AG04449 (cell line): ENCODE measurements at regions not wholly inside any gene's neighbourhood (a gene's known extent, or its start where the extent isn't known, plus 50 kb on each side); places are given as distances from the start of the nearest gene placed in this dataset.

Experiments used
- CTCF ChIA-PET: fragments of 350-600 bp; formaldehyde crosslinking; extraction: SDS; loops from one replicate; lab custom pipeline; 2021; ENCODE audit warnings: antibody characterized with exemption; lab: Yijun Ruan, JAX
- POLR2A ChIA-PET: fragments of 400-600, 350-600 bp; formaldehyde crosslinking; extraction: SDS; loops from one replicate; lab custom pipeline; 2020; ENCODE audit warnings: antibody characterized with exemption, inconsistent platforms; lab: Yijun Ruan, JAX
- DNase-seq: peaks from one replicate; pipeline ENCODE4 v3.0.0-alpha.2; 2010; ENCODE audit warnings: low read depth, low spot score
- H3K4me3 ChIP-seq: 2 replicates; pipeline ENCODE4 v1.5.1; 2011; ENCODE audit warnings: low read depth, mild to moderate bottlenecking, control low read depth, low read length
- CTCF ChIP-seq: IDR thresholded peaks from one replicate; pipeline ENCODE4 v1.5.1; 2011; ENCODE audit warnings: mild to moderate bottlenecking, moderate library complexity, low read length, control low read depth, inconsistent platforms; ENCODE audit not compliant: insufficient read depth; ENCODE audit errors: missing control alignments

- DNase-seq, result no peak
- CTCF ChIA-PET, result no interaction called here
- H3K4me3 ChIP-seq, result no peak overlapping the region
- POLR2A ChIA-PET, result no interaction called here
- no peak for TF ChIP-seq CTCF
Measured at GRCh38 chr13:68214691-68215415, 984.7 kb upstream of the PCDH9 start.

GRCh38 chr13:68199271-68199670, 969.1 kb upstream of the PCDH9 start:
- H3K4me3 ChIP-seq, result no peak overlapping the region
- ChIA-PET POLR2A (no interaction called here), CTCF (no interaction called here)
- no peak for TF ChIP-seq CTCF
- no peak for DNase-seq

GRCh38 chr13:68190818-68191217, 960.7 kb upstream of the PCDH9 start:
- no peak for TF ChIP-seq CTCF
- POLR2A ChIA-PET, result no interaction called here
- H3K4me3 ChIP-seq, result no peak overlapping the region
- DNase-seq, result no peak
- CTCF ChIA-PET, result no interaction called here

- ChIA-PET POLR2A (no interaction called here), CTCF (no interaction called here)
- H3K4me3 ChIP-seq, result no peak overlapping the region
- DNase-seq, result no peak
- no peak for TF ChIP-seq CTCF
Measured at GRCh38 chr13:68185444-68186141, 955.5 kb upstream of the PCDH9 start.

- CTCF ChIA-PET, result no interaction called here
- POLR2A ChIA-PET, result no interaction called here
- H3K4me3 ChIP-seq, result no peak overlapping the region
- DNase-seq, result no peak
- no peak for TF ChIP-seq CTCF
Measured at GRCh38 chr13:68176475-68176874, 946.3 kb upstream of the PCDH9 start.

GRCh38 chr13:68174893-68175292, 944.8 kb upstream of the PCDH9 start:
- TF ChIP-seq CTCF, result no peak
- DNase-seq, result no peak
- POLR2A ChIA-PET, result no interaction called here
- no peak overlapping the region for H3K4me3 ChIP-seq
- CTCF ChIA-PET, result no interaction called here
